HG03280 (cell line): ENCODE measurements at regions not wholly inside any gene's neighbourhood (a gene's known extent, or its start where the extent isn't known, plus 50 kb on each side); places are given as distances from the start of the nearest gene placed in this dataset.

Experiments
- ATAC-seq: cut with Tn5 transposase; IDR thresholded peaks from one replicate; pipeline ENCODE4 v1.9.1; 2021; ENCODE audit warnings: mild to moderate bottlenecking, moderate library complexity; ENCODE audit not compliant: unreplicated experiment

GRCh38 chr20:7379621-7380220 is 560.5 kb downstream of the HAO1 start:
- ATAC-seq: no peak

- ATAC-seq: no peak
Observed at GRCh38 chr20:7383216-7383615, 557.0 kb downstream of the HAO1 start.

- ATAC-seq: no peak
Observed at GRCh38 chr20:7387638-7388193, 552.5 kb downstream of the HAO1 start.

- ATAC-seq: no peak
Observed at GRCh38 chr20:7389216-7389615, 551.0 kb downstream of the HAO1 start.

- ATAC-seq: no peak
Observed at GRCh38 chr20:7392542-7393206, 547.6 kb downstream of the HAO1 start.

GRCh38 chr20:7399114-7399513 is 541.1 kb downstream of the HAO1 start:
- no peak for ATAC-seq

- no peak for ATAC-seq
Observed at GRCh38 chr20:7399575-7399974, 540.7 kb downstream of the HAO1 start.

- no peak for ATAC-seq
Observed at GRCh38 chr20:7406671-7407070, 533.6 kb downstream of the HAO1 start.

- ATAC-seq: no peak
Observed at GRCh38 chr20:7410150-7410549, 530.1 kb downstream of the HAO1 start.

- no peak for ATAC-seq
Observed at GRCh38 chr20:7411075-7411474, 529.2 kb downstream of the HAO1 start.

- ATAC-seq: no peak
Observed at GRCh38 chr20:7415427-7415826, 524.8 kb downstream of the HAO1 start.

- no peak for ATAC-seq
Observed at GRCh38 chr20:7416382-7416781, 523.9 kb downstream of the HAO1 start.

- no peak for ATAC-seq
Observed at GRCh38 chr20:7420345-7420744, 519.9 kb downstream of the HAO1 start.

- ATAC-seq: no peak
Observed at GRCh38 chr20:7426890-7427496, 513.3 kb downstream of the HAO1 start.

GRCh38 chr20:7428946-7429345 is 511.3 kb downstream of the HAO1 start:
- no peak for ATAC-seq

- ATAC-seq: no peak
Observed at GRCh38 chr20:7432612-7433011, 507.6 kb downstream of the HAO1 start.

- no peak for ATAC-seq
Observed at GRCh38 chr20:7437311-7437710, 502.9 kb downstream of the HAO1 start.

- ATAC-seq: no peak
Observed at GRCh38 chr20:7449269-7449668, 491.0 kb downstream of the HAO1 start.

- no peak for ATAC-seq
Observed at GRCh38 chr20:7452890-7453289, 487.4 kb downstream of the HAO1 start.

- ATAC-seq: no peak
Observed at GRCh38 chr20:7454047-7454446, 486.2 kb downstream of the HAO1 start.

- ATAC-seq: no peak
Observed at GRCh38 chr20:7458459-7458858, 481.8 kb downstream of the HAO1 start.

GRCh38 chr20:7459083-7459482 is 481.2 kb downstream of the HAO1 start:
- ATAC-seq: no peak
